Osteocyte (in vitro differentiated cells): ENCODE measurements at regions not wholly inside any gene's neighbourhood (a gene's known extent, or its start where the extent isn't known, plus 50 kb on each side); places are given as distances from the start of the nearest gene placed in this dataset.

Source experiments
- DNase-seq: peaks from one replicate; pipeline ENCODE4 v3.0.0; 2021; ENCODE audit warnings: mixed read lengths; ENCODE audit not compliant: unreplicated experiment; ENCODE audit errors: extremely low spot score
- H3K27ac Mint-ChIP-seq: one replicate; pipeline ENCODE4 v1.8.0; 2021; ENCODE audit warnings: mild to moderate bottlenecking, mixed read lengths; ENCODE audit not compliant: unreplicated experiment
- H3K27me3 Mint-ChIP-seq: one replicate; pipeline ENCODE4 v1.8.0; 2021; ENCODE audit warnings: mixed read lengths; ENCODE audit not compliant: unreplicated experiment
- H3K36me3 Mint-ChIP-seq: one replicate; pipeline ENCODE4 v1.8.0; 2021; ENCODE audit warnings: mixed read lengths; ENCODE audit not compliant: unreplicated experiment
- H3K4me1 Mint-ChIP-seq: one replicate; pipeline ENCODE4 v1.8.0; 2021; ENCODE audit warnings: mixed read lengths; ENCODE audit not compliant: unreplicated experiment
- H3K4me3 Mint-ChIP-seq: one replicate; pipeline ENCODE4 v1.8.0; 2021; ENCODE audit warnings: mild to moderate bottlenecking, moderate library complexity, mixed read lengths; ENCODE audit not compliant: unreplicated experiment
- H3K9me3 Mint-ChIP-seq: one replicate; pipeline ENCODE4 v1.8.0; 2021; ENCODE audit warnings: mixed read lengths; ENCODE audit not compliant: unreplicated experiment
- CTCF ChIP-seq: fragments of 200-600 bp; sonication (generic); IDR thresholded peaks from 2 replicates; pipeline ENCODE4 v1.5.0; 2021; ENCODE audit warnings: antibody characterized with exemption, mild to moderate bottlenecking, moderate library complexity

- H3K4me1 Mint-ChIP-seq, result peaks cover under 1% of the 10 kb centered on the region
- no peaks in the 10 kb centered on the region for H3K9me3 Mint-ChIP-seq
- TF ChIP-seq CTCF, result no peak
- H3K4me3 Mint-ChIP-seq, result no peak overlapping the region
- H3K36me3 Mint-ChIP-seq, result no peaks in the 10 kb centered on the region
- no peaks in the 10 kb centered on the region for H3K27me3 Mint-ChIP-seq
- DNase-seq, result no peak
- no peak overlapping the region for H3K27ac Mint-ChIP-seq
Observed at GRCh38 chr5:173835131-173835530, 53.0 kb upstream of the CPEB4 start.

GRCh38 chr5:173835661-173836060 lies 52.5 kb upstream of the CPEB4 start:
- Mint-ChIP-seq H3K4me3 (no peak overlapping the region), H3K27me3 (no peaks in the 10 kb centered on the region), H3K4me1 (no peaks in the 10 kb centered on the region), H3K36me3 (no peaks in the 10 kb centered on the region), H3K27ac (no peak overlapping the region), H3K9me3 (no peaks in the 10 kb centered on the region)
- no peak for DNase-seq
- no peak for TF ChIP-seq CTCF

GRCh38 chr5:173837654-173838053 lies 50.5 kb upstream of the CPEB4 start:
- Mint-ChIP-seq H3K4me3 (no peak overlapping the region), H3K27ac (no peak overlapping the region), H3K4me1 (no peaks in the 10 kb centered on the region), H3K9me3 (no peaks in the 10 kb centered on the region), H3K36me3 (no peaks in the 10 kb centered on the region), H3K27me3 (no peaks in the 10 kb centered on the region)
- no peak for DNase-seq
- TF ChIP-seq CTCF, result no peak
